ENCODE measurements at regions not wholly inside any gene's neighbourhood (a gene's known extent, or its start where the extent isn't known, plus 50 kb on each side); places are given as distances from the start of the nearest gene placed in this dataset.

DNA sequence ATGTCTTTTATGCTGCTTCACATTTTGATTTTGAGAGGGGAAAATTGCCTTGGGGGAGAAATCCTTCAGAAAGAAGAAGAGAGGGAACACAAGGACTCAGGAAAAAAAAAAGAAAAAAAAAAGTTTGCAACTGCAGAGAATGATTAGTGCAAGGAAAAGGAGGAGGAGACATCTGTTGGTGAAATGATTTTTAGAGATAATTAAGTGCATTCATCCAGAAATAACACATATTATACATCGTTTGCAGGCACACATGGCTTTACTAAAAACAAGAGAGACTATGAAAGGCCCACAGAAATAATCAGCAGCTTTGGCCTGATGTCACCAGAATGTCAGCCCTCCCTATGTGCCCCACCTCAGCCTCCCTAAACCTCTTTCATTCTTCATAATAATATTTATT lies 1058.2 kb downstream of the PCDH9 start:
- TF ChIP-seq, protein P1, sequence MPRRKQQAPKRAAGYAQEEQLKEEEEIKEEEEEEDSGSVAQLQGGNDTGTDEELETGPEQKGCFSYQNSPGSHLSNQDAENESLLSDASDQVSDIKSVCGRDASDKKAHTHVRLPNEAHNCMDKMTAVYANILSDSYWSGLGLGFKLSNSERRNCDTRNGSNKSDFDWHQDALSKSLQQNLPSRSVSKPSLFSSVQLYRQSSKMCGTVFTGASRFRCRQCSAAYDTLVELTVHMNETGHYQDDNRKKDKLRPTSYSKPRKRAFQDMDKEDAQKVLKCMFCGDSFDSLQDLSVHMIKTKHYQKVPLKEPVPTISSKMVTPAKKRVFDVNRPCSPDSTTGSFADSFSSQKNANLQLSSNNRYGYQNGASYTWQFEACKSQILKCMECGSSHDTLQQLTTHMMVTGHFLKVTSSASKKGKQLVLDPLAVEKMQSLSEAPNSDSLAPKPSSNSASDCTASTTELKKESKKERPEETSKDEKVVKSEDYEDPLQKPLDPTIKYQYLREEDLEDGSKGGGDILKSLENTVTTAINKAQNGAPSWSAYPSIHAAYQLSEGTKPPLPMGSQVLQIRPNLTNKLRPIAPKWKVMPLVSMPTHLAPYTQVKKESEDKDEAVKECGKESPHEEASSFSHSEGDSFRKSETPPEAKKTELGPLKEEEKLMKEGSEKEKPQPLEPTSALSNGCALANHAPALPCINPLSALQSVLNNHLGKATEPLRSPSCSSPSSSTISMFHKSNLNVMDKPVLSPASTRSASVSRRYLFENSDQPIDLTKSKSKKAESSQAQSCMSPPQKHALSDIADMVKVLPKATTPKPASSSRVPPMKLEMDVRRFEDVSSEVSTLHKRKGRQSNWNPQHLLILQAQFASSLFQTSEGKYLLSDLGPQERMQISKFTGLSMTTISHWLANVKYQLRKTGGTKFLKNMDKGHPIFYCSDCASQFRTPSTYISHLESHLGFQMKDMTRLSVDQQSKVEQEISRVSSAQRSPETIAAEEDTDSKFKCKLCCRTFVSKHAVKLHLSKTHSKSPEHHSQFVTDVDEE (CRISPR knock-in tag; IDR thresholded peaks at IDR 0.05), result no peak
- no peak for TF ChIP-seq ZNF565 (CRISPR knock-in tag; conservative IDR thresholded peaks at IDR 0.05; ENCODE audit: low read depth)
- TF ChIP-seq TOX (CRISPR knock-in tag; IDR thresholded peaks at IDR 0.05; ENCODE audit: borderline replicate concordance), result no peak
- TF ChIP-seq, protein P2, sequence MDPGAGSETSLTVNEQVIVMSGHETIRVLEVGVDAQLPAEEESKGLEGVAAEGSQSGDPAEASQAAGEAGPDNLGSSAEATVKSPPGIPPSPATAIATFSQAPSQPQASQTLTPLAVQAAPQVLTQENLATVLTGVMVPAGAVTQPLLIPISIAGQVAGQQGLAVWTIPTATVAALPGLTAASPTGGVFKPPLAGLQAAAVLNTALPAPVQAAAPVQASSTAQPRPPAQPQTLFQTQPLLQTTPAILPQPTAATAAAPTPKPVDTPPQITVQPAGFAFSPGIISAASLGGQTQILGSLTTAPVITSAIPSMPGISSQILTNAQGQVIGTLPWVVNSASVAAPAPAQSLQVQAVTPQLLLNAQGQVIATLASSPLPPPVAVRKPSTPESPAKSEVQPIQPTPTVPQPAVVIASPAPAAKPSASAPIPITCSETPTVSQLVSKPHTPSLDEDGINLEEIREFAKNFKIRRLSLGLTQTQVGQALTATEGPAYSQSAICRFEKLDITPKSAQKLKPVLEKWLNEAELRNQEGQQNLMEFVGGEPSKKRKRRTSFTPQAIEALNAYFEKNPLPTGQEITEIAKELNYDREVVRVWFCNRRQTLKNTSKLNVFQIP (CRISPR knock-in tag; IDR thresholded peaks at IDR 0.05; ENCODE audit: borderline replicate concordance, low read depth), result no peak
- TF ChIP-seq OSR1 (CRISPR knock-in tag; IDR thresholded peaks at IDR 0.05), result no peak
- no peak for TF ChIP-seq ZNF8 (CRISPR knock-in tag; IDR thresholded peaks at IDR 0.05)
- TF ChIP-seq ISL1 (CRISPR knock-in tag; IDR thresholded peaks at IDR 0.05), result no peak
- TF ChIP-seq ZFP30 (CRISPR knock-in tag; IDR thresholded peaks at IDR 0.05), result no peak
- TF ChIP-seq ZFP3 (CRISPR knock-in tag; IDR thresholded peaks at IDR 0.05), result no peak
- no peak for TF ChIP-seq BACH2 (CRISPR knock-in tag; IDR thresholded peaks at IDR 0.05; ENCODE audit: borderline replicate concordance)
- TF ChIP-seq, protein P3, sequence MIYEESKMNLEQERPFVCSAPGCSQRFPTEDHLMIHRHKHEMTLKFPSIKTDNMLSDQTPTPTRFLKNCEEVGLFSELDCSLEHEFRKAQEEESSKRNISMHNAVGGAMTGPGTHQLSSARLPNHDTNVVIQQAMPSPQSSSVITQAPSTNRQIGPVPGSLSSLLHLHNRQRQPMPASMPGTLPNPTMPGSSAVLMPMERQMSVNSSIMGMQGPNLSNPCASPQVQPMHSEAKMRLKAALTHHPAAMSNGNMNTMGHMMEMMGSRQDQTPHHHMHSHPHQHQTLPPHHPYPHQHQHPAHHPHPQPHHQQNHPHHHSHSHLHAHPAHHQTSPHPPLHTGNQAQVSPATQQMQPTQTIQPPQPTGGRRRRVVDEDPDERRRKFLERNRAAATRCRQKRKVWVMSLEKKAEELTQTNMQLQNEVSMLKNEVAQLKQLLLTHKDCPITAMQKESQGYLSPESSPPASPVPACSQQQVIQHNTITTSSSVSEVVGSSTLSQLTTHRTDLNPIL (CRISPR knock-in tag; IDR thresholded peaks at IDR 0.05; ENCODE audit: low read depth), result no peak
- no peak for TF ChIP-seq GLIS3 (CRISPR knock-in tag; IDR thresholded peaks at IDR 0.05)
- no peak for TF ChIP-seq RARB (CRISPR knock-in tag; IDR thresholded peaks at IDR 0.05)
- TF ChIP-seq ARNTL (CRISPR knock-in tag; IDR thresholded peaks at IDR 0.05; ENCODE audit: borderline replicate concordance, low read depth), result no peak
- no peak for TF ChIP-seq TCF4 (CRISPR knock-in tag; IDR thresholded peaks at IDR 0.05; ENCODE audit: borderline replicate concordance)
- ATAC-seq, result no peak

DNA sequence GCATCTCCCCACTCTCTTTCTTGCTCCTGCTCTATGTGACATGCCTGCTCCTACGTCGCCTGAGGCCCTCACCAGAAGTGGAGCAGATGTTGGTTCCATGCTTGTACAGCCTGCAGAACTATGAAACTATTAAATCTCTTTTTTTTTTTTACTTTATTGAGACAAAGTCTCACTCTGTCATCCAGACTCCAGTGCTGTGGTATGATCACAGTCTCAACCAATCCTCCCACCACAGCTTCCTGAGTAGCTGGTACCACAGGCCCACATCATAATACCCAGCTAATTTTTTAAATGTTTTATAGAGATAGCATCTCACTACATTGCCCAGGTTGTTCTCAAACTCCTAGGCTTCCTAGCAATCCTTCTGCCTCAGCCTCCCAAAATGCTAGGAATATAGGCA lies 1067.7 kb downstream of the PCDH9 start:
- TF ChIP-seq, protein P4, sequence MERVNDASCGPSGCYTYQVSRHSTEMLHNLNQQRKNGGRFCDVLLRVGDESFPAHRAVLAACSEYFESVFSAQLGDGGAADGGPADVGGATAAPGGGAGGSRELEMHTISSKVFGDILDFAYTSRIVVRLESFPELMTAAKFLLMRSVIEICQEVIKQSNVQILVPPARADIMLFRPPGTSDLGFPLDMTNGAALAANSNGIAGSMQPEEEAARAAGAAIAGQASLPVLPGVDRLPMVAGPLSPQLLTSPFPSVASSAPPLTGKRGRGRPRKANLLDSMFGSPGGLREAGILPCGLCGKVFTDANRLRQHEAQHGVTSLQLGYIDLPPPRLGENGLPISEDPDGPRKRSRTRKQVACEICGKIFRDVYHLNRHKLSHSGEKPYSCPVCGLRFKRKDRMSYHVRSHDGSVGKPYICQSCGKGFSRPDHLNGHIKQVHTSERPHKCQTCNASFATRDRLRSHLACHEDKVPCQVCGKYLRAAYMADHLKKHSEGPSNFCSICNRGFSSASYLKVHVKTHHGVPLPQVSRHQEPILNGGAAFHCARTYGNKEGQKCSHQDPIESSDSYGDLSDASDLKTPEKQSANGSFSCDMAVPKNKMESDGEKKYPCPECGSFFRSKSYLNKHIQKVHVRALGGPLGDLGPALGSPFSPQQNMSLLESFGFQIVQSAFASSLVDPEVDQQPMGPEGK (CRISPR knock-in tag; IDR thresholded peaks at IDR 0.05; ENCODE audit: borderline replicate concordance), result no peak
- TF ChIP-seq ZNF565 (CRISPR knock-in tag; conservative IDR thresholded peaks at IDR 0.05; ENCODE audit: low read depth), result no peak
- TF ChIP-seq BACH2 (CRISPR knock-in tag; IDR thresholded peaks at IDR 0.05; ENCODE audit: borderline replicate concordance), result no peak
- no peak for TF ChIP-seq PPARA (CRISPR knock-in tag; IDR thresholded peaks at IDR 0.05; ENCODE audit: borderline replicate concordance)
- no peak for TF ChIP-seq ZC3H10 (CRISPR knock-in tag; IDR thresholded peaks at IDR 0.05)
- no peak for TF ChIP-seq TOX (CRISPR knock-in tag; IDR thresholded peaks at IDR 0.05; ENCODE audit: borderline replicate concordance)
- TF ChIP-seq TCF4 (CRISPR knock-in tag; IDR thresholded peaks at IDR 0.05; ENCODE audit: borderline replicate concordance), result no peak
- no peak for TF ChIP-seq ARNTL (CRISPR knock-in tag; IDR thresholded peaks at IDR 0.05; ENCODE audit: borderline replicate concordance, low read depth)

DNA sequence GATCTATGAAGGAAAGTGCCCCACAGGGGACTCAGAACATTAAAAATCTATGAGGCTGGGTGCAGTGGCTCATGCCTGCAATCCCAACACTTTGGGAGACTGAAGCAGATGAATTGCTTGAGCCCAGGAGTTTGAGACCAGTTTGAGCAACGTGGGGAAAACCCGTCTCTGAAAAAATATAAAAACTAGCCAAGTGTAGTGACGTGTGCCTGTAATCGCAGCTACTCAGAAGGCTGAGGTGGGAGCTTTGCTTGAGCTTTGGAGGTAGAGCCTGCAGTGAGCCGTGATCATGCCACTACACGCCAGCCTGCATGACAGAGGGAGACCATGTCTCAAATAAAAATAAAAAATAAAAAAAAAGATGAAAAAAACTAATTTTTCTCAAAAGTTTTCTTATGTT lies 1070.6 kb downstream of the PCDH9 start:
- TF ChIP-seq TOX (CRISPR knock-in tag; IDR thresholded peaks at IDR 0.05; ENCODE audit: borderline replicate concordance) (no peak), PPARA (CRISPR knock-in tag; IDR thresholded peaks at IDR 0.05; ENCODE audit: borderline replicate concordance) (no peak), ZFP3 (CRISPR knock-in tag; IDR thresholded peaks at IDR 0.05) (no peak), ZNF8 (CRISPR knock-in tag; IDR thresholded peaks at IDR 0.05) (no peak), TCF4 (CRISPR knock-in tag; IDR thresholded peaks at IDR 0.05; ENCODE audit: borderline replicate concordance) (no peak), BACH2 (CRISPR knock-in tag; IDR thresholded peaks at IDR 0.05; ENCODE audit: borderline replicate concordance) (no peak), OSR1 (CRISPR knock-in tag; IDR thresholded peaks at IDR 0.05) (no peak)
- TF ChIP-seq, protein P4 (CRISPR knock-in tag; IDR thresholded peaks at IDR 0.05; ENCODE audit: borderline replicate concordance), result no peak
- TF ChIP-seq, protein P3 (CRISPR knock-in tag; IDR thresholded peaks at IDR 0.05; ENCODE audit: low read depth), result no peak
- ATAC-seq, result no peak

More for the DNA sequence above, 1067.7 kb downstream of the PCDH9 start:
- no peak for ATAC-seq
